Keratinocyte (primary cell): ENCODE measurements at regions not wholly inside any gene's neighbourhood (a gene's known extent, or its start where the extent isn't known, plus 50 kb on each side); places are given as distances from the start of the nearest gene placed in this dataset.

Source experiments
- DNase-seq: peaks from one replicate; pipeline ENCODE4 v3.0.0-alpha.2; 2011; ENCODE audit warnings: low read depth, missing footprints, low spot score
- FAIRE-seq: peaks from 2 replicates; lab custom pipeline; 2011; peaks lifted over from hg19 to GRCh38; lab: Jason Lieb, UNC
- H2AFZ ChIP-seq: 2 replicates; pipeline ENCODE4 v1.6.0; 2012; ENCODE audit warnings: low read length, control low read depth, inconsistent platforms; ENCODE audit not compliant: control insufficient read depth
- H3K27ac ChIP-seq: 2 replicates; pipeline ENCODE4 v1.5.1; 2011; ENCODE audit warnings: low read length; ENCODE audit not compliant: control insufficient read depth, insufficient read depth
- H3K27me3 ChIP-seq: 3 replicates; pipeline ENCODE4 v1.6.0; 2011; ENCODE audit warnings: low read length; ENCODE audit not compliant: control insufficient read depth, insufficient read depth; ENCODE audit errors: extremely low read depth
- H3K36me3 ChIP-seq, 2 experiments: 2 replicates in 1 of 2; 3 replicates in 1 of 2; pipeline ENCODE4 v1.5.1; 2011; ENCODE audit warnings: low read length in 2 of 2, mild to moderate bottlenecking in 1 of 2; ENCODE audit not compliant: control insufficient read depth in 2 of 2, insufficient read depth in 2 of 2; ENCODE audit errors: extremely low read depth in 1 of 2
- H3K4me1 ChIP-seq: 3 replicates; pipeline ENCODE4 v1.5.1; 2011; ENCODE audit warnings: low read length; ENCODE audit not compliant: control insufficient read depth, insufficient read depth; ENCODE audit errors: extremely low read depth
- H3K4me2 ChIP-seq: 3 replicates; pipeline ENCODE4 v1.6.0; 2011; ENCODE audit warnings: low read depth, low read length; ENCODE audit not compliant: control insufficient read depth, insufficient read depth; ENCODE audit errors: extremely low read depth
- H3K4me3 ChIP-seq, 3 experiments: fragments of 200-600 bp in 1 of 3; sonication (generic) in 1 of 3; 2 replicates in 2 of 3; 3 replicates in 1 of 3; pipeline ENCODE4 v1.5.1; 2011 to 2016; ENCODE audit warnings: low read length in 3 of 3, mild to moderate bottlenecking in 3 of 3, control low read depth in 2 of 3, inconsistent platforms in 1 of 3, low read depth in 1 of 3, mixed read lengths in 1 of 3, mixed run types in 1 of 3, moderate library complexity in 1 of 3; ENCODE audit not compliant: control insufficient read depth in 2 of 3, insufficient read depth in 2 of 3; ENCODE audit errors: extremely low read depth in 1 of 3
- H3K79me2 ChIP-seq: 2 replicates; pipeline ENCODE4 v1.6.0; 2012; ENCODE audit warnings: low read length; ENCODE audit not compliant: control insufficient read depth, insufficient read depth
- H3K9ac ChIP-seq: 3 replicates; pipeline ENCODE4 v1.6.0; 2011; ENCODE audit warnings: low read length; ENCODE audit not compliant: control insufficient read depth, insufficient read depth; ENCODE audit errors: extremely low read depth
- H3K9me1 ChIP-seq: 3 replicates; pipeline ENCODE4 v1.6.0; 2011; ENCODE audit warnings: low read length; ENCODE audit not compliant: control insufficient read depth, insufficient read depth; ENCODE audit errors: extremely low read depth
- H3K9me3 ChIP-seq: 2 replicates; pipeline ENCODE4 v1.5.1; 2012; ENCODE audit warnings: low read depth, low read length; ENCODE audit not compliant: control insufficient read depth
- H4K20me1 ChIP-seq: 3 replicates; pipeline ENCODE4 v1.6.0; 2011; ENCODE audit warnings: low read length; ENCODE audit not compliant: control insufficient read depth, insufficient read depth; ENCODE audit errors: extremely low read depth
- EZH2 ChIP-seq: IDR thresholded peaks from one replicate; pipeline ENCODE4 v1.6.1; 2012; ENCODE audit warnings: inconsistent platforms, mild to moderate bottlenecking, low read length, moderate library complexity
- dilution Hi-C: fragments of 300-500 bp; cut with MboI; formaldehyde crosslinking; loops from one replicate; pipeline ENCODE4 v1.7.0; 2020; ENCODE audit warnings: low sequenced_read_pairs; ENCODE audit not compliant: extremely low pct_ligation_motif_present
- TF ChIP-seq, protein P1 (sequence below), 3 experiments: IDR thresholded peaks in 1 of 3; conservative IDR thresholded peaks in 1 of 3; optimal IDR thresholded peaks in 1 of 3; 2 replicates in 2 of 3; 3 replicates in 1 of 3; pipeline versions ENCODE3 to v1.5.1; 2011; ENCODE audit warnings: low read length in 3 of 3, mild to moderate bottlenecking in 3 of 3, moderate library complexity in 2 of 3, control low read depth in 1 of 3, inconsistent platforms in 1 of 3; ENCODE audit not compliant: insufficient read depth in 2 of 3; ENCODE audit errors: extremely low read depth in 1 of 3

GRCh38 chr14:81766321-81766915, 232.8 kb upstream of the SEL1L start:
- FAIRE-seq (no peak), DNase-seq (no peak)
- Histone ChIP-seq H3K4me2 (no peak overlapping the region), H3K27ac (no peak overlapping the region), H3K79me2 (no peaks in the 10 kb centered on the region), H3K27me3 (no peaks in the 10 kb centered on the region), H3K36me3 (no peaks in the 10 kb centered on the region), H3K9ac (no peak overlapping the region), H2AFZ (no peak overlapping the region), H3K9me3 (no peaks in the 10 kb centered on the region), H3K4me1 (no peaks in the 10 kb centered on the region), H3K4me3 (no peak overlapping the region), H4K20me1 (no peaks in the 10 kb centered on the region), H3K9me1 (no peaks in the 10 kb centered on the region)
- TF ChIP-seq, protein P1, sequence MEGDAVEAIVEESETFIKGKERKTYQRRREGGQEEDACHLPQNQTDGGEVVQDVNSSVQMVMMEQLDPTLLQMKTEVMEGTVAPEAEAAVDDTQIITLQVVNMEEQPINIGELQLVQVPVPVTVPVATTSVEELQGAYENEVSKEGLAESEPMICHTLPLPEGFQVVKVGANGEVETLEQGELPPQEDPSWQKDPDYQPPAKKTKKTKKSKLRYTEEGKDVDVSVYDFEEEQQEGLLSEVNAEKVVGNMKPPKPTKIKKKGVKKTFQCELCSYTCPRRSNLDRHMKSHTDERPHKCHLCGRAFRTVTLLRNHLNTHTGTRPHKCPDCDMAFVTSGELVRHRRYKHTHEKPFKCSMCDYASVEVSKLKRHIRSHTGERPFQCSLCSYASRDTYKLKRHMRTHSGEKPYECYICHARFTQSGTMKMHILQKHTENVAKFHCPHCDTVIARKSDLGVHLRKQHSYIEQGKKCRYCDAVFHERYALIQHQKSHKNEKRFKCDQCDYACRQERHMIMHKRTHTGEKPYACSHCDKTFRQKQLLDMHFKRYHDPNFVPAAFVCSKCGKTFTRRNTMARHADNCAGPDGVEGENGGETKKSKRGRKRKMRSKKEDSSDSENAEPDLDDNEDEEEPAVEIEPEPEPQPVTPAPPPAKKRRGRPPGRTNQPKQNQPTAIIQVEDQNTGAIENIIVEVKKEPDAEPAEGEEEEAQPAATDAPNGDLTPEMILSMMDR (optimal IDR thresholded peaks at IDR 0.05 in 1 of 3, IDR thresholded peaks at IDR 0.05 in 1 of 3, conservative IDR thresholded peaks at IDR 0.05 in 1 of 3; ENCODE audit: extremely low read depth in 1 of 3, insufficient read depth in 2 of 3, low read length in 3 of 3): no peak
- no peak for TF ChIP-seq EZH2
- dilution Hi-C loops: no loop called here

GRCh38 chr14:81767266-81767995, 233.8 kb upstream of the SEL1L start:
- FAIRE-seq: no peak
- Histone ChIP-seq H3K4me2 (no peak overlapping the region), H3K36me3 (no peaks in the 10 kb centered on the region), H3K79me2 (no peaks in the 10 kb centered on the region), H3K4me3 (no peak overlapping the region), H3K9ac (no peak overlapping the region), H3K27ac (no peak overlapping the region), H3K9me3 (no peaks in the 10 kb centered on the region), H2AFZ (no peak overlapping the region), H3K27me3 (no peaks in the 10 kb centered on the region), H3K9me1 (no peaks in the 10 kb centered on the region), H4K20me1 (no peaks in the 10 kb centered on the region), H3K4me1 (no peaks in the 10 kb centered on the region)
- TF ChIP-seq, protein P1 (optimal IDR thresholded peaks at IDR 0.05 in 1 of 3, IDR thresholded peaks at IDR 0.05 in 1 of 3, conservative IDR thresholded peaks at IDR 0.05 in 1 of 3; ENCODE audit: extremely low read depth in 1 of 3, insufficient read depth in 2 of 3, low read length in 3 of 3): no peak
- no peak for TF ChIP-seq EZH2
- DNase-seq: no peak
- dilution Hi-C loops: no loop called here
